ENCODE measurements at regions not wholly inside any gene's neighbourhood (a gene's known extent, or its start where the extent isn't known, plus 50 kb on each side); places are given as distances from the start of the nearest gene placed in this dataset.

DNA sequence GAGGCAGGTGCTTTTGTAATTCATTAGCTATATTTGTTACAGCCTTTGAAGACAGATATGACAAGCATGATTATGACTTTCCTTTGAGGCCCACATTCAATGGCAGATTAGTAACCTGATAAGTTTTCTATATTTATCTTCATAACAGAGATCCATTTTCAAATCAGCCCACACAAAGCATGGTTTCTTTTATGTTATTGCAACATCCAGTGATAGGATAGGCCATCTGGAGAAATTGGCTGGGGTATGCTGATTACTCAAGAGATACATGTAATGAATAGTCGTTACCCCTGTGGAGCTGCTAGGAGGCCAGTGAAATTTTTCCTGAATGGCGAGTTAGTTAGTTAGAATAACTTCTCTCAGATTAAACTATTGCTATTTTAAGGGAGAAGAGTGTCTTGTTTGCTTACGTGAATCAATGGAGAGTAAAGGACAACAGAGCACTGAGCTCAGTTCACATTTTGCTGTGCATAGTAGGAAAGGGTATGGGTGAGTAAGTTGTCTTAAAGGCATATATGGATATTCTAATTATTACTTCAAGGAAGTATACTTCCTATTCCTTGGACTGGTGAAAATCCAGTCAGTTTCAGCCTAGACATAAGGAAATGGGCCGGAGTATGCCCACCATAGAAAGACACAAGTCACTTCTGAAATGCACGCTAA lies 79.2 kb upstream of the DKK2 start:
- peak; percentile 7 for DNase-seq (ENCODE audit: low spot score)
- no peak overlapping the region for H3K27ac ChIP-seq (ENCODE audit: low read depth)
- H3K4me3 Mint-ChIP-seq = no peak overlapping the region
- H3K79me2 ChIP-seq (replicated peaks; ENCODE audit: insufficient read depth) = no peaks in the 10 kb centered on the region
- H3K36me3 Mint-ChIP-seq (ENCODE audit: low read depth) = peaks cover 8% of the 10 kb centered on the region; the same call in 2 of the 3 replicates
- no peak for ATAC-seq
- H2AFZ ChIP-seq = no peak overlapping the region
- peaks cover 8% of the 10 kb centered on the region for H3K4me1 Mint-ChIP-seq
- no peaks in the 10 kb centered on the region for H4K20me1 ChIP-seq (replicated peaks; ENCODE audit: insufficient read depth)
- H3K9me2 ChIP-seq (ENCODE audit: insufficient read depth) = 0 out of 2 replicates have a peak, but pooled peaks cover 3% of the 10 kb centered on the region
- H3K27me3 Mint-ChIP-seq (ENCODE audit: insufficient read depth, low read depth, poor library complexity) = no peaks in the 10 kb centered on the region
- no peak overlapping the region for H3K27ac Mint-ChIP-seq
- no peaks in the 10 kb centered on the region for H3K36me3 ChIP-seq (ENCODE audit: insufficient read depth)
- H3K9me3 Mint-ChIP-seq = peaks cover 8% of the 10 kb centered on the region; the same call in 2 of the 3 replicates
- H3K4me2 ChIP-seq = no peak overlapping the region
- no peak overlapping the region for H3K4me3 ChIP-seq
- H3F3A ChIP-seq (replicated peaks; ENCODE audit: low read depth) = no peaks in the 10 kb centered on the region
- peaks cover under 1% of the 10 kb centered on the region; the same call in 1 of the 2 replicates for H3K4me1 ChIP-seq (ENCODE audit: insufficient read depth)
- no peaks in the 10 kb centered on the region for H3K27me3 ChIP-seq (ENCODE audit: insufficient read depth)
- TF ChIP-seq ZNF331 (CRISPR knock-in tag; IDR thresholded peaks at IDR 0.05; ENCODE audit: low read depth) (no peak), NANOG (IDR thresholded peaks at IDR 0.05; ENCODE audit: borderline replicate concordance) (no peak), ZNF114 (CRISPR knock-in tag; IDR thresholded peaks at IDR 0.05) (no peak), STAT1 (IDR thresholded peaks at IDR 0.05; ENCODE audit: unreplicated experiment) (no peak), CREB1 (CRISPR knock-in tag; IDR thresholded peaks at IDR 0.05; ENCODE audit: low read depth) (no peak), EZH2phosphoT487 (IDR thresholded peaks at IDR 0.05; ENCODE audit: unreplicated experiment) (no peak), POLR2AphosphoS5 (IDR thresholded peaks at IDR 0.05; ENCODE audit: low read depth) (no peak), EZH2 (IDR thresholded peaks at IDR 0.05; ENCODE audit: low read depth, unreplicated experiment) (no peak), JUNB (IDR thresholded peaks at IDR 0.05; ENCODE audit: unreplicated experiment) (no peak), CTCF (conservative IDR thresholded peaks at IDR 0.05; ENCODE audit: low read depth in 2 of 2) (no peak)
- TF ChIP-seq, protein P1, sequence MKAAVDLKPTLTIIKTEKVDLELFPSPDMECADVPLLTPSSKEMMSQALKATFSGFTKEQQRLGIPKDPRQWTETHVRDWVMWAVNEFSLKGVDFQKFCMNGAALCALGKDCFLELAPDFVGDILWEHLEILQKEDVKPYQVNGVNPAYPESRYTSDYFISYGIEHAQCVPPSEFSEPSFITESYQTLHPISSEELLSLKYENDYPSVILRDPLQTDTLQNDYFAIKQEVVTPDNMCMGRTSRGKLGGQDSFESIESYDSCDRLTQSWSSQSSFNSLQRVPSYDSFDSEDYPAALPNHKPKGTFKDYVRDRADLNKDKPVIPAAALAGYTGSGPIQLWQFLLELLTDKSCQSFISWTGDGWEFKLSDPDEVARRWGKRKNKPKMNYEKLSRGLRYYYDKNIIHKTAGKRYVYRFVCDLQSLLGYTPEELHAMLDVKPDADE (IDR thresholded peaks at IDR 0.05) = no peak
- TF ChIP-seq, protein P2, sequence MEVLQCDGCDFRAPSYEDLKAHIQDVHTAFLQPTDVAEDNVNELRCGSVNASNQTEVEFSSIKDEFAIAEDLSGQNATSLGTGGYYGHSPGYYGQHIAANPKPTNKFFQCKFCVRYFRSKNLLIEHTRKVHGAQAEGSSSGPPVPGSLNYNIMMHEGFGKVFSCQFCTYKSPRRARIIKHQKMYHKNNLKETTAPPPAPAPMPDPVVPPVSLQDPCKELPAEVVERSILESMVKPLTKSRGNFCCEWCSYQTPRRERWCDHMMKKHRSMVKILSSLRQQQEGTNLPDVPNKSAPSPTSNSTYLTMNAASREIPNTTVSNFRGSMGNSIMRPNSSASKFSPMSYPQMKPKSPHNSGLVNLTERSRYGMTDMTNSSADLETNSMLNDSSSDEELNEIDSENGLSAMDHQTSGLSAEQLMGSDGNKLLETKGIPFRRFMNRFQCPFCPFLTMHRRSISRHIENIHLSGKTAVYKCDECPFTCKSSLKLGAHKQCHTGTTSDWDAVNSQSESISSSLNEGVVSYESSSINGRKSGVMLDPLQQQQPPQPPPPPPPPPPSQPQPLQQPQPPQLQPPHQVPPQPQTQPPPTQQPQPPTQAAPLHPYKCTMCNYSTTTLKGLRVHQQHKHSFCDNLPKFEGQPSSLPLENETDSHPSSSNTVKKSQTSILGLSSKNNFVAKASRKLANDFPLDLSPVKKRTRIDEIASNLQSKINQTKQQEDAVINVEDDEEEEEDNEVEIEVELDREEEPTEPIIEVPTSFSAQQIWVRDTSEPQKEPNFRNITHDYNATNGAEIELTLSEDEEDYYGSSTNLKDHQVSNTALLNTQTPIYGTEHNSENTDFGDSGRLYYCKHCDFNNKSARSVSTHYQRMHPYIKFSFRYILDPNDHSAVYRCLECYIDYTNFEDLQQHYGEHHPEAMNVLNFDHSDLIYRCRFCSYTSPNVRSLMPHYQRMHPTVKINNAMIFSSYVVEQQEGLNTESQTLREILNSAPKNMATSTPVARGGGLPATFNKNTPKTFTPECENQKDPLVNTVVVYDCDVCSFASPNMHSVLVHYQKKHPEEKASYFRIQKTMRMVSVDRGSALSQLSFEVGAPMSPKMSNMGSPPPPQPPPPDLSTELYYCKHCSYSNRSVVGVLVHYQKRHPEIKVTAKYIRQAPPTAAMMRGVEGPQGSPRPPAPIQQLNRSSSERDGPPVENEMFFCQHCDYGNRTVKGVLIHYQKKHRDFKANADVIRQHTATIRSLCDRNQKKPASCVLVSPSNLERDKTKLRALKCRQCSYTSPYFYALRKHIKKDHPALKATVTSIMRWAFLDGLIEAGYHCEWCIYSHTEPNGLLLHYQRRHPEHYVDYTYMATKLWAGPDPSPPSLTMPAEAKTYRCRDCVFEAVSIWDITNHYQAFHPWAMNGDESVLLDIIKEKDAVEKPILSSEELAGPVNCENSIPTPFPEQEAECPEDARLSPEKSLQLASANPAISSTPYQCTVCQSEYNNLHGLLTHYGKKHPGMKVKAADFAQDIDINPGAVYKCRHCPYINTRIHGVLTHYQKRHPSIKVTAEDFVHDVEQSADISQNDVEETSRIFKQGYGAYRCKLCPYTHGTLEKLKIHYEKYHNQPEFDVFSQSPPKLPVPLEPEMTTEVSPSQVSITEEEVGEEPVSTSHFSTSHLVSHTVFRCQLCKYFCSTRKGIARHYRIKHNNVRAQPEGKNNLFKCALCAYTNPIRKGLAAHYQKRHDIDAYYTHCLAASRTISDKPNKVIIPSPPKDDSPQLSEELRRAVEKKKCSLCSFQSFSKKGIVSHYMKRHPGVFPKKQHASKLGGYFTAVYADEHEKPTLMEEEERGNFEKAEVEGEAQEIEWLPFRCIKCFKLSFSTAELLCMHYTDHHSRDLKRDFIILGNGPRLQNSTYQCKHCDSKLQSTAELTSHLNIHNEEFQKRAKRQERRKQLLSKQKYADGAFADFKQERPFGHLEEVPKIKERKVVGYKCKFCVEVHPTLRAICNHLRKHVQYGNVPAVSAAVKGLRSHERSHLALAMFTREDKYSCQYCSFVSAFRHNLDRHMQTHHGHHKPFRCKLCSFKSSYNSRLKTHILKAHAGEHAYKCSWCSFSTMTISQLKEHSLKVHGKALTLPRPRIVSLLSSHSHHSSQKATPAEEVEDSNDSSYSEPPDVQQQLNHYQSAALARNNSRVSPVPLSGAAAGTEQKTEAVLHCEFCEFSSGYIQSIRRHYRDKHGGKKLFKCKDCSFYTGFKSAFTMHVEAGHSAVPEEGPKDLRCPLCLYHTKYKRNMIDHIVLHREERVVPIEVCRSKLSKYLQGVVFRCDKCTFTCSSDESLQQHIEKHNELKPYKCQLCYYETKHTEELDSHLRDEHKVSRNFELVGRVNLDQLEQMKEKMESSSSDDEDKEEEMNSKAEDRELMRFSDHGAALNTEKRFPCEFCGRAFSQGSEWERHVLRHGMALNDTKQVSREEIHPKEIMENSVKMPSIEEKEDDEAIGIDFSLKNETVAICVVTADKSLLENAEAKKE (CRISPR knock-in tag; IDR thresholded peaks at IDR 0.05) = no peak
- TF ChIP-seq, protein P3, sequence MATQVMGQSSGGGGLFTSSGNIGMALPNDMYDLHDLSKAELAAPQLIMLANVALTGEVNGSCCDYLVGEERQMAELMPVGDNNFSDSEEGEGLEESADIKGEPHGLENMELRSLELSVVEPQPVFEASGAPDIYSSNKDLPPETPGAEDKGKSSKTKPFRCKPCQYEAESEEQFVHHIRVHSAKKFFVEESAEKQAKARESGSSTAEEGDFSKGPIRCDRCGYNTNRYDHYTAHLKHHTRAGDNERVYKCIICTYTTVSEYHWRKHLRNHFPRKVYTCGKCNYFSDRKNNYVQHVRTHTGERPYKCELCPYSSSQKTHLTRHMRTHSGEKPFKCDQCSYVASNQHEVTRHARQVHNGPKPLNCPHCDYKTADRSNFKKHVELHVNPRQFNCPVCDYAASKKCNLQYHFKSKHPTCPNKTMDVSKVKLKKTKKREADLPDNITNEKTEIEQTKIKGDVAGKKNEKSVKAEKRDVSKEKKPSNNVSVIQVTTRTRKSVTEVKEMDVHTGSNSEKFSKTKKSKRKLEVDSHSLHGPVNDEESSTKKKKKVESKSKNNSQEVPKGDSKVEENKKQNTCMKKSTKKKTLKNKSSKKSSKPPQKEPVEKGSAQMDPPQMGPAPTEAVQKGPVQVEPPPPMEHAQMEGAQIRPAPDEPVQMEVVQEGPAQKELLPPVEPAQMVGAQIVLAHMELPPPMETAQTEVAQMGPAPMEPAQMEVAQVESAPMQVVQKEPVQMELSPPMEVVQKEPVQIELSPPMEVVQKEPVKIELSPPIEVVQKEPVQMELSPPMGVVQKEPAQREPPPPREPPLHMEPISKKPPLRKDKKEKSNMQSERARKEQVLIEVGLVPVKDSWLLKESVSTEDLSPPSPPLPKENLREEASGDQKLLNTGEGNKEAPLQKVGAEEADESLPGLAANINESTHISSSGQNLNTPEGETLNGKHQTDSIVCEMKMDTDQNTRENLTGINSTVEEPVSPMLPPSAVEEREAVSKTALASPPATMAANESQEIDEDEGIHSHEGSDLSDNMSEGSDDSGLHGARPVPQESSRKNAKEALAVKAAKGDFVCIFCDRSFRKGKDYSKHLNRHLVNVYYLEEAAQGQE (IDR thresholded peaks at IDR 0.05; ENCODE audit: unreplicated experiment) = no peak

Measured in GM23338 (cell line).